IPS-15b (cell line): ENCODE measurements at regions not wholly inside any gene's neighbourhood (a gene's known extent, or its start where the extent isn't known, plus 50 kb on each side); places are given as distances from the start of the nearest gene placed in this dataset.
A peak's percentile ranks its signal among the peaks of the same experiment; 100 is the strongest.

Experiments
- H3K27me3 ChIP-seq: one replicate; pipeline ENCODE4 v1.6.1; 2013; ENCODE audit warnings: low read length; ENCODE audit not compliant: control insufficient read depth, insufficient read depth
- H3K36me3 ChIP-seq: one replicate; pipeline ENCODE4 v1.6.1; 2013; ENCODE audit warnings: low read length; ENCODE audit not compliant: control insufficient read depth, insufficient read depth
- H3K4me1 ChIP-seq: one replicate; pipeline ENCODE4 v1.6.1; 2013; ENCODE audit warnings: mild to moderate bottlenecking, low read length; ENCODE audit not compliant: control insufficient read depth, insufficient read depth
- H3K4me3 ChIP-seq: one replicate; pipeline ENCODE4 v1.5.1; 2013; ENCODE audit warnings: low read depth, low read length
- H3K9ac ChIP-seq: one replicate; pipeline ENCODE4 v1.6.1; 2013; ENCODE audit warnings: low read depth, mild to moderate bottlenecking, low read length
- H3K9me3 ChIP-seq: one replicate; pipeline ENCODE4 v1.6.1; 2013; ENCODE audit warnings: mild to moderate bottlenecking, low read length; ENCODE audit not compliant: control insufficient read depth, insufficient read depth

- Histone ChIP-seq H3K9ac (no peak overlapping the region), H3K4me1 (no peaks in the 10 kb centered on the region), H3K4me3 (no peak overlapping the region), H3K36me3 (no peaks in the 10 kb centered on the region), H3K9me3 (peaks cover 3% of the 10 kb centered on the region), H3K27me3 (no peaks in the 10 kb centered on the region)
Observed at GRCh38 chr16:6687593-6687992, 645.1 kb upstream of the RBFOX1 start.

- no peaks in the 10 kb centered on the region for H3K27me3 ChIP-seq
Observed at GRCh38 chr16:6684076-6684673, 648.5 kb upstream of the RBFOX1 start.

GRCh38 chr16:6682142-6682811 is 650.4 kb upstream of the RBFOX1 start:
- Histone ChIP-seq H3K27me3 (no peaks in the 10 kb centered on the region), H3K9ac (no peak overlapping the region), H3K4me1 (no peaks in the 10 kb centered on the region), H3K4me3 (peak overlapping the region; percentile 30), H3K36me3 (no peaks in the 10 kb centered on the region), H3K9me3 (no peaks in the 10 kb centered on the region)

More at GRCh38 chr16:6684076-6684673, 648.5 kb upstream of the RBFOX1 start:
- Histone ChIP-seq H3K4me3 (no peak overlapping the region), H3K9me3 (peaks cover 3% of the 10 kb centered on the region), H3K36me3 (no peaks in the 10 kb centered on the region), H3K9ac (no peak overlapping the region), H3K4me1 (no peaks in the 10 kb centered on the region)

GRCh38 chr16:6678586-6678985 is 654.1 kb upstream of the RBFOX1 start:
- no peaks in the 10 kb centered on the region for H3K4me1 ChIP-seq
- H3K9ac ChIP-seq, result no peak overlapping the region
- H3K36me3 ChIP-seq, result no peaks in the 10 kb centered on the region
- no peaks in the 10 kb centered on the region for H3K9me3 ChIP-seq
- H3K27me3 ChIP-seq, result no peaks in the 10 kb centered on the region
- no peak overlapping the region for H3K4me3 ChIP-seq

GRCh38 chr16:6674071-6674470 is 658.6 kb upstream of the RBFOX1 start:
- Histone ChIP-seq H3K27me3 (no peaks in the 10 kb centered on the region), H3K4me3 (no peak overlapping the region), H3K9me3 (no peaks in the 10 kb centered on the region), H3K4me1 (no peaks in the 10 kb centered on the region), H3K36me3 (no peaks in the 10 kb centered on the region), H3K9ac (no peak overlapping the region)

- no peaks in the 10 kb centered on the region for H3K27me3 ChIP-seq
- no peaks in the 10 kb centered on the region for H3K36me3 ChIP-seq
- H3K9ac ChIP-seq, result no peak overlapping the region
- H3K9me3 ChIP-seq, result no peaks in the 10 kb centered on the region
- no peak overlapping the region for H3K4me3 ChIP-seq
- no peaks in the 10 kb centered on the region for H3K4me1 ChIP-seq
Observed at GRCh38 chr16:6672507-6672906, 660.1 kb upstream of the RBFOX1 start.

GRCh38 chr16:6667393-6667792 is 665.3 kb upstream of the RBFOX1 start:
- no peaks in the 10 kb centered on the region for H3K9me3 ChIP-seq
- no peaks in the 10 kb centered on the region for H3K27me3 ChIP-seq
- no peak overlapping the region for H3K4me3 ChIP-seq
- no peak overlapping the region for H3K9ac ChIP-seq
- peaks cover 9% of the 10 kb centered on the region for H3K4me1 ChIP-seq
- no peaks in the 10 kb centered on the region for H3K36me3 ChIP-seq

GRCh38 chr16:6665126-6665525 is 667.5 kb upstream of the RBFOX1 start:
- Histone ChIP-seq H3K36me3 (no peaks in the 10 kb centered on the region), H3K9ac (no peak overlapping the region), H3K9me3 (no peaks in the 10 kb centered on the region), H3K27me3 (no peaks in the 10 kb centered on the region), H3K4me3 (no peak overlapping the region), H3K4me1 (peaks cover 9% of the 10 kb centered on the region)

GRCh38 chr16:6663668-6664067 is 669.0 kb upstream of the RBFOX1 start:
- Histone ChIP-seq H3K36me3 (no peaks in the 10 kb centered on the region), H3K9me3 (no peaks in the 10 kb centered on the region), H3K9ac (no peak overlapping the region), H3K27me3 (no peaks in the 10 kb centered on the region), H3K4me1 (peaks cover 9% of the 10 kb centered on the region), H3K4me3 (no peak overlapping the region)

GRCh38 chr16:6656760-6657159 is 675.9 kb upstream of the RBFOX1 start:
- Histone ChIP-seq H3K27me3 (no peaks in the 10 kb centered on the region), H3K36me3 (no peaks in the 10 kb centered on the region), H3K4me3 (no peak overlapping the region), H3K9ac (no peak overlapping the region), H3K4me1 (no peaks in the 10 kb centered on the region), H3K9me3 (no peaks in the 10 kb centered on the region)

- no peak overlapping the region for H3K9ac ChIP-seq
- no peaks in the 10 kb centered on the region for H3K9me3 ChIP-seq
- no peak overlapping the region for H3K4me3 ChIP-seq
- peaks cover 5% of the 10 kb centered on the region for H3K4me1 ChIP-seq
- no peaks in the 10 kb centered on the region for H3K27me3 ChIP-seq
- no peaks in the 10 kb centered on the region for H3K36me3 ChIP-seq
Observed at GRCh38 chr16:6646891-6647290, 685.8 kb upstream of the RBFOX1 start.

GRCh38 chr16:6645768-6646568 is 686.7 kb upstream of the RBFOX1 start:
- no peaks in the 10 kb centered on the region for H3K9me3 ChIP-seq
- H3K4me1 ChIP-seq, result peaks cover 8% of the 10 kb centered on the region
- H3K36me3 ChIP-seq, result no peaks in the 10 kb centered on the region
- no peaks in the 10 kb centered on the region for H3K27me3 ChIP-seq
- H3K4me3 ChIP-seq, result no peak overlapping the region
- no peak overlapping the region for H3K9ac ChIP-seq
